Subcutaneous abdominal adipose tissue (tissue), 5 donors: ENCODE measurements at regions not wholly inside any gene's neighbourhood (a gene's known extent, or its start where the extent isn't known, plus 50 kb on each side); places are given as distances from the start of the nearest gene placed in this dataset.

Experiments used
- H3K27ac ChIP-seq: one replicate; pipeline ENCODE4 v1.7.0; 2013; ENCODE audit warnings: low read depth, mild to moderate bottlenecking, inconsistent platforms, low read length, moderate library complexity
- H3K27me3 ChIP-seq, 5 donors: one replicate each; pipeline ENCODE4 v1.7.0; 2013; ENCODE audit warnings: low read length in 5 of 5, inconsistent platforms in 1 of 5; ENCODE audit not compliant: control insufficient read depth in 5 of 5, insufficient read depth in 4 of 5
- H3K36me3 ChIP-seq, 5 donors: one replicate each; pipeline ENCODE4 v1.7.0; 2013; ENCODE audit warnings: low read length in 5 of 5; ENCODE audit not compliant: control insufficient read depth in 5 of 5, insufficient read depth in 5 of 5
- H3K4me1 ChIP-seq, 5 donors: one replicate each; pipeline ENCODE4 v1.7.0; 2013; ENCODE audit warnings: low read length in 5 of 5, mild to moderate bottlenecking in 3 of 5, moderate library complexity in 1 of 5; ENCODE audit not compliant: control insufficient read depth in 5 of 5, insufficient read depth in 5 of 5
- H3K4me3 ChIP-seq, 5 donors: one replicate each; pipeline ENCODE4 v1.7.0; 2013; ENCODE audit warnings: low read length in 5 of 5, low read depth in 1 of 5
- H3K9ac ChIP-seq, 5 donors: one replicate each; pipeline ENCODE4 v1.7.0; 2013; ENCODE audit warnings: low read length in 5 of 5, mild to moderate bottlenecking in 4 of 5, moderate library complexity in 3 of 5
- H3K9me3 ChIP-seq, 5 donors: one replicate each; pipeline ENCODE4 v1.7.0; 2013; ENCODE audit warnings: low read length in 5 of 5; ENCODE audit not compliant: control insufficient read depth in 5 of 5
- donor health status: healthy.
- donor health status: healthy.
- donor health status: healthy.
- donor health status: healthy.
- donor health status: healthy.

- Histone ChIP-seq H3K4me1 (no peaks in the 10 kb centered on the region), H3K9ac (no peak overlapping the region), H3K9me3 (no peaks in the 10 kb centered on the region), H3K4me3 (no peak overlapping the region), H3K27ac (no peak overlapping the region), H3K36me3 (no peaks in the 10 kb centered on the region), H3K27me3 (no peaks in the 10 kb centered on the region)
Observed at GRCh38 chr15:35722501-35722900, 176.5 kb upstream of the DPH6 start.

GRCh38 chr15:35723120-35723847 lies 177.3 kb upstream of the DPH6 start:
- Histone ChIP-seq H3K27me3 (no peaks in the 10 kb centered on the region), H3K4me3 (no peak overlapping the region)

GRCh38 chr15:35723852-35724251 lies 177.9 kb upstream of the DPH6 start:
- no peak overlapping the region for H3K27ac ChIP-seq
- no peak overlapping the region for H3K9ac ChIP-seq
- no peaks in the 10 kb centered on the region for H3K4me1 ChIP-seq
- no peaks in the 10 kb centered on the region for H3K27me3 ChIP-seq
- H3K9me3 ChIP-seq = no peaks in the 10 kb centered on the region
- no peak overlapping the region for H3K4me3 ChIP-seq
- no peaks in the 10 kb centered on the region for H3K36me3 ChIP-seq

More at GRCh38 chr15:35723120-35723847, 177.3 kb upstream of the DPH6 start:
- Histone ChIP-seq H3K27ac (no peak overlapping the region), H3K4me1 (no peaks in the 10 kb centered on the region), H3K9ac (no peak overlapping the region), H3K9me3 (no peaks in the 10 kb centered on the region), H3K36me3 (no peaks in the 10 kb centered on the region)

- Histone ChIP-seq H3K4me1 (no peaks in the 10 kb centered on the region), H3K27me3 (no peaks in the 10 kb centered on the region), H3K4me3 (no peak overlapping the region), H3K9me3 (no peaks in the 10 kb centered on the region), H3K27ac (no peak overlapping the region), H3K36me3 (no peaks in the 10 kb centered on the region), H3K9ac (no peak overlapping the region)
Observed at GRCh38 chr15:35724626-35725025, 178.7 kb upstream of the DPH6 start.

- no peak overlapping the region for H3K4me3 ChIP-seq
- H3K9ac ChIP-seq = no peak overlapping the region
- no peak overlapping the region for H3K27ac ChIP-seq
- no peaks in the 10 kb centered on the region for H3K36me3 ChIP-seq
- H3K9me3 ChIP-seq = no peaks in the 10 kb centered on the region
- H3K4me1 ChIP-seq = no peaks in the 10 kb centered on the region
- no peaks in the 10 kb centered on the region for H3K27me3 ChIP-seq
Observed at GRCh38 chr15:35725353-35725752, 179.4 kb upstream of the DPH6 start.

GRCh38 chr15:35727627-35728026 lies 181.7 kb upstream of the DPH6 start:
- no peaks in the 10 kb centered on the region for H3K27me3 ChIP-seq
- no peaks in the 10 kb centered on the region for H3K4me1 ChIP-seq
- no peaks in the 10 kb centered on the region for H3K36me3 ChIP-seq
- H3K9me3 ChIP-seq = no peaks in the 10 kb centered on the region
- H3K4me3 ChIP-seq = no peak overlapping the region
- H3K9ac ChIP-seq = no peak overlapping the region
- H3K27ac ChIP-seq = no peak overlapping the region

GRCh38 chr15:35728219-35728940 lies 182.4 kb upstream of the DPH6 start:
- H3K9me3 ChIP-seq = no peaks in the 10 kb centered on the region
- no peaks in the 10 kb centered on the region for H3K36me3 ChIP-seq
- no peaks in the 10 kb centered on the region for H3K4me1 ChIP-seq
- H3K27me3 ChIP-seq = no peaks in the 10 kb centered on the region
- no peak overlapping the region for H3K4me3 ChIP-seq
- no peak overlapping the region for H3K27ac ChIP-seq
- no peak overlapping the region for H3K9ac ChIP-seq

- H3K27ac ChIP-seq = no peak overlapping the region
- no peaks in the 10 kb centered on the region for H3K4me1 ChIP-seq
- H3K36me3 ChIP-seq = no peaks in the 10 kb centered on the region
- H3K4me3 ChIP-seq = no peak overlapping the region
- H3K27me3 ChIP-seq = no peaks in the 10 kb centered on the region
- H3K9ac ChIP-seq = no peak overlapping the region
- H3K9me3 ChIP-seq = no peaks in the 10 kb centered on the region
Observed at GRCh38 chr15:35736150-35736549, 190.2 kb upstream of the DPH6 start.

GRCh38 chr15:35737441-35737840 lies 191.5 kb upstream of the DPH6 start:
- Histone ChIP-seq H3K9me3 (no peaks in the 10 kb centered on the region), H3K36me3 (no peaks in the 10 kb centered on the region), H3K9ac (no peak overlapping the region), H3K4me3 (no peak overlapping the region), H3K4me1 (no peaks in the 10 kb centered on the region), H3K27ac (no peak overlapping the region), H3K27me3 (no peaks in the 10 kb centered on the region)

GRCh38 chr15:35738370-35738769 lies 192.4 kb upstream of the DPH6 start:
- H3K4me3 ChIP-seq = no peak overlapping the region
- H3K27ac ChIP-seq = no peak overlapping the region
- no peaks in the 10 kb centered on the region for H3K4me1 ChIP-seq
- H3K27me3 ChIP-seq = no peaks in the 10 kb centered on the region
- no peaks in the 10 kb centered on the region for H3K36me3 ChIP-seq
- no peaks in the 10 kb centered on the region for H3K9me3 ChIP-seq
- H3K9ac ChIP-seq = no peak overlapping the region
